CD4-positive, alpha-beta memory T cell (primary cell): ENCODE measurements at regions not wholly inside any gene's neighbourhood (a gene's known extent, or its start where the extent isn't known, plus 50 kb on each side); places are given as distances from the start of the nearest gene placed in this dataset.

Source experiments
- CTCF ChIA-PET: fragments of 350-600 bp; sonication (Branson Sonifier 250); formaldehyde crosslinking; loops from one replicate; lab custom pipeline; 2021; ENCODE audit warnings: inconsistent platforms; ENCODE audit not compliant: partially characterized antibody; lab: Charles Lee
- POLR2A ChIA-PET: fragments of 350-600 bp; sonication (Branson Sonifier 250); formaldehyde crosslinking; loops from one replicate; lab custom pipeline; 2021; ENCODE audit not compliant: partially characterized antibody; lab: Charles Lee
- DNase-seq, 5 donors: peaks; one replicate each; pipeline versions ENCODE4 v3.0.0 to v3.0.0-alpha.2; 2020 to 2022; ENCODE audit warnings: mixed read lengths in 1 of 5
- H3K27ac ChIP-seq: one replicate; pipeline ENCODE4 v1.7.0; 2013; ENCODE audit warnings: low read depth, low read length
- H3K27me3 ChIP-seq: 2 replicates; pipeline ENCODE4 v1.7.0; 2013; ENCODE audit warnings: mild to moderate bottlenecking, low read length, moderate library complexity; ENCODE audit not compliant: insufficient read depth
- H3K36me3 ChIP-seq: 2 replicates; pipeline ENCODE4 v1.7.0; 2013; ENCODE audit warnings: mild to moderate bottlenecking, low read length, moderate library complexity; ENCODE audit not compliant: insufficient read depth
- H3K4me1 ChIP-seq: 2 replicates; pipeline ENCODE4 v1.7.0; 2013; ENCODE audit warnings: mild to moderate bottlenecking, low read length, moderate library complexity; ENCODE audit not compliant: insufficient read depth
- H3K4me3 ChIP-seq, 2 donors: one replicate each; pipeline ENCODE4 v1.7.0; 2013; ENCODE audit warnings: low read length in 2 of 2, mild to moderate bottlenecking in 1 of 2
- H3K9me3 ChIP-seq, 2 donors: one replicate each; pipeline ENCODE4 v1.7.0; 2013; ENCODE audit warnings: low read length in 2 of 2, control low read depth in 1 of 2; ENCODE audit not compliant: control insufficient read depth in 1 of 2
- H3K27ac Mint-ChIP-seq, 7 donors: one replicate each; pipeline ENCODE4 v1.8.0; 2020 to 2021; ENCODE audit warnings: mixed read lengths in 7 of 7, mild to moderate bottlenecking in 6 of 7, inconsistent platforms in 3 of 7, moderate library complexity in 3 of 7
- H3K27me3 Mint-ChIP-seq, 2 donors: one replicate each; pipeline ENCODE4 v1.8.0; 2020 to 2021; ENCODE audit warnings: mixed read lengths in 2 of 2
- H3K36me3 Mint-ChIP-seq, 2 donors: one replicate each; pipeline ENCODE4 v1.8.0; 2020 to 2021; ENCODE audit warnings: mixed read lengths in 2 of 2, inconsistent platforms in 1 of 2, mild to moderate bottlenecking in 1 of 2
- H3K4me1 Mint-ChIP-seq, 4 donors: one replicate each; pipeline ENCODE4 v1.8.0; 2020 to 2021; ENCODE audit warnings: mixed read lengths in 4 of 4, mild to moderate bottlenecking in 1 of 4
- H3K4me3 Mint-ChIP-seq, 8 donors: one replicate each; pipeline ENCODE4 v1.8.0; 2020 to 2021; ENCODE audit warnings: mixed read lengths in 8 of 8, mild to moderate bottlenecking in 7 of 8, moderate library complexity in 6 of 8, inconsistent platforms in 3 of 8
- H3K9me3 Mint-ChIP-seq, 8 donors: one replicate each; pipeline ENCODE4 v1.8.0; 2020 to 2021; ENCODE audit warnings: mixed read lengths in 8 of 8, mild to moderate bottlenecking in 5 of 8, inconsistent platforms in 3 of 8, moderate library complexity in 1 of 8
- intact Hi-C: fragments of 100-400 bp; cut with micrococcal nuclease; formaldehyde crosslinking; loops from one replicate; pipeline ENCODE4 v1.15.1; 2023

DNA sequence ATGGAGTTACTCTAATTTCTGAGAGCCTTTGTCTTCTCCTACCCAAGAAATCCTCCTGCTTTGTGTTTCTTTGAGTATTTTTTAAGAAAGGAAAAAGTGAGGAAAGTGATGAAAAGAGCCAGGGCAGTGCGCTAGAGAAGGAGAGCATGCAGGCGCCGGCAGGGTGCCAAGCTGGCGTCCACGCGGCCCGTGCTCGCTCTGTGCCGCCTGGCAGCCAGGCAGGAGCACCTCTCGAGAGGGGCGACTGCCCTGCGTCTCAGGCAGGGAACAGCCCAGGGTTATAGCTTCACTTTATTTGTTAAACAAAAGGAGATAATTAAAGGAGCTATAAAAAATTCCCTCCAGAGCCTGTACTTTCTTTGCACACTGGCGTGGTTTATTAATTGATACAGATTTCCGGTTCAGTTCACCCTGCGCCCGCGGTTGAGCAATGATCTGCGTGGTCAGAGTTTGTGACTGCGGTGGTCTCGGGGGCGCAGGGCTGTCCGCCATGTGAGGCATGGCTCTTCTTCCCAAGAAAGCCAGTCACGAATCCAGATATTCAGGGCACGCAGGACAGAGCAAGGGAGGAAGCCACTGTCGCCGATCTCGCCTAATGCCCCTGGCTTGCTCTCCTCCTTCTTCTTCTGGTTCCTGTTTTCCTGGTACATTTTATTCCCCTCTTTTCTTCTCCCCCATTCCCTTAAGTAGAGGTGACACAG is 110.8 kb upstream of the PAQR3 start:
- H3K9me3 ChIP-seq, result no peaks in the 10 kb centered on the region
- CTCF ChIA-PET, result no interaction called here
- no peaks in the 10 kb centered on the region for H3K4me1 ChIP-seq
- H3K27me3 ChIP-seq, result no peaks in the 10 kb centered on the region
- Mint-ChIP-seq H3K27ac (no peak overlapping the region), H3K27me3 (peaks cover 0 to 3% of the 10 kb centered on the region in 2 donors), H3K36me3 (no peaks in the 10 kb centered on the region), H3K4me3 (no peak overlapping the region), H3K9me3 (no peaks in the 10 kb centered on the region), H3K4me1 (no peaks in the 10 kb centered on the region)
- intact Hi-C loops, result no loop called here
- POLR2A ChIA-PET, result no interaction called here
- no peaks in the 10 kb centered on the region for H3K36me3 ChIP-seq
- no peak overlapping the region for H3K4me3 ChIP-seq
- no peak overlapping the region for H3K27ac ChIP-seq
- DNase-seq, result no peak

DNA sequence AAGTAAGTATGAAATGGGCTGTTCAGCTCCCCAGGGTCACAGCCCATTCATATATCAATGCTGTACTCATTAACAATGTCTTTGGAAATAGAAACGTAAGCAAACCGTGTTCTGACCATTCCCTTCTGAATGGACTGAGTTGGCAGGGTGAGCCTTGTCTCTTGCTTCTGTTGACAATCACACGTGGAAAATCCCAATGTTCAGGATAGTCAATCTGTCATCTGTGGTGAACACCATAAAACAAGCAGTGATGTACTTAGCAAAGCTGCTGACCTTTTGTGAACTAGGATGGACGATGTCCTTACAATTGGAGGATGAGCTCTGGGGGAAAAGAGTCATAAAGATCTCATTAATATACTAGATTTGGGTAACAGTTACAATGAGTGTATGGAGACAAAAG is 109.6 kb upstream of the PAQR3 start:
- Mint-ChIP-seq H3K27me3 (peaks cover 0 to 3% of the 10 kb centered on the region in 2 donors), H3K4me1 (no peaks in the 10 kb centered on the region), H3K9me3 (no peaks in the 10 kb centered on the region), H3K36me3 (no peaks in the 10 kb centered on the region), H3K4me3 (no peak overlapping the region), H3K27ac (no peak overlapping the region)
- no peaks in the 10 kb centered on the region for H3K9me3 ChIP-seq
- no peaks in the 10 kb centered on the region for H3K4me1 ChIP-seq
- DNase-seq, result no peak
- H3K27me3 ChIP-seq, result no peaks in the 10 kb centered on the region
- no peak overlapping the region for H3K27ac ChIP-seq
- ChIA-PET CTCF (no interaction called here), POLR2A (no interaction called here)
- no peak overlapping the region for H3K4me3 ChIP-seq
- H3K36me3 ChIP-seq, result no peaks in the 10 kb centered on the region
- intact Hi-C loops, result no loop called here

DNA sequence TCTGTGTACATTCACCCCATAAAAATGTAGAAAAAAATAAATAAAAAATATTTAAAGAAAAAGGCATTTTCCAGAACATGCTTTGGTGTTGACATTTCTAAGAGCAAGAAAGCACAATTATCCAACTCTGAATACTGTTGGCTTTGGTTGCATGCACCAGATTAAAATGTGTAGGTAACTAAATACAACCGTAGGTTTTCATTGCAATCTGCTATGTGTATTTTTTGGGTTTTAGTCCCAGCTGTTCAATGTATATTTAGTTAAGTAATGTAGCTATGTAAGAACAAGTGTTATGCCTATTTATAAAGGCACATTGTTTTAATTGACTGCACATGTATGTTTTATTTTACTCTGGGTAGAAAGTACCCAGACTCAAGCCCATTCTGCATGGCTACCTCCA is 108.1 kb upstream of the PAQR3 start:
- H3K36me3 Mint-ChIP-seq, result no peaks in the 10 kb centered on the region
- CTCF ChIA-PET, result no interaction called here
- no peak overlapping the region for H3K27ac Mint-ChIP-seq
- no peaks in the 10 kb centered on the region for H3K4me1 Mint-ChIP-seq
- no peaks in the 10 kb centered on the region for H3K4me1 ChIP-seq
- no peaks in the 10 kb centered on the region for H3K27me3 ChIP-seq
- no peak overlapping the region for H3K4me3 ChIP-seq
- no peak overlapping the region for H3K4me3 Mint-ChIP-seq
- no peak for DNase-seq
- H3K27me3 Mint-ChIP-seq, result peaks cover 0 to 3% of the 10 kb centered on the region in 2 donors
- H3K36me3 ChIP-seq, result no peaks in the 10 kb centered on the region
- POLR2A ChIA-PET, result no interaction called here
- H3K9me3 Mint-ChIP-seq, result no peaks in the 10 kb centered on the region
- H3K9me3 ChIP-seq, result no peaks in the 10 kb centered on the region
- H3K27ac ChIP-seq, result no peak overlapping the region
- intact Hi-C loops, result no loop called here

DNA sequence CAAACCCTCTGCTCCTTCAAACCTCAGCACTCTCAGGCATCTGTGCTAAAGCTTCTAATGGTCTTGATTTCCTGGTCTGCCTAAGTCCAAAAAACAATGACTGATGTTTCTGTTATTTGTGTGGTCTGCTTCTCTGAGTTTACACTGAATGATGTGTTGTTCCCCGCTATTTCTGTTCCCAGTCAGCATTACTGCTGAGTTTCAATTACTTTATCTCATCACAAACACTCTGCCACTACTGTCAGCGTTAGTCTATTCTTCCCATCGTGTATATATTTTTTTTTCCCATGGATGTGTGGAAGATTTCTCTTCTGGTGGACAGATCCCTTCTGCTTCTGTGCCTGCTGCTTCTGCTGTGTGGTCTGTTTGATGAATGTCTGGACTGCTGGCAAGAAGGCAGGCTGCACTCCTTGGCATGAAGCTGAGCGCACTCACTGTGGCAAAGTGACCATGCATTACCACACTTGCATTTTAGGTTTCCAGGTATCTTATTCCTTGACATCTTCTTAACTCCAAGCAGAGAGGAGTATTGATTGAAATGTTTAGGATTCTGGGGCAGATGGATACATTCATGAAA is 106.9 kb upstream of the PAQR3 start:
- POLR2A ChIA-PET, result no interaction called here
- intact Hi-C loops, result no loop called here

GRCh38 chr4:79044141-79044659 is 105.0 kb upstream of the PAQR3 start:
- no peak for DNase-seq
- no peaks in the 10 kb centered on the region for H3K4me1 Mint-ChIP-seq
- intact Hi-C loops, result no loop called here
- H3K27ac Mint-ChIP-seq, result no peak overlapping the region
- H3K4me3 Mint-ChIP-seq, result no peak overlapping the region
- Histone ChIP-seq H3K36me3 (no peaks in the 10 kb centered on the region), H3K27ac (no peak overlapping the region), H3K27me3 (no peaks in the 10 kb centered on the region), H3K4me3 (no peak overlapping the region), H3K9me3 (no peaks in the 10 kb centered on the region), H3K4me1 (no peaks in the 10 kb centered on the region)
- H3K9me3 Mint-ChIP-seq, result peaks cover 0 to 2% (median 0%) of the 10 kb centered on the region in 8 donors
- ChIA-PET CTCF (no interaction called here), POLR2A (no interaction called here)
- peaks cover 0 to 3% of the 10 kb centered on the region in 2 donors for H3K27me3 Mint-ChIP-seq
- H3K36me3 Mint-ChIP-seq, result no peaks in the 10 kb centered on the region

More for the DNA sequence above, 106.9 kb upstream of the PAQR3 start:
- no peak overlapping the region for H3K27ac ChIP-seq
- peaks cover 0 to 3% of the 10 kb centered on the region in 2 donors for H3K27me3 Mint-ChIP-seq
- CTCF ChIA-PET, result no interaction called here
- no peaks in the 10 kb centered on the region for H3K4me1 Mint-ChIP-seq
- no peaks in the 10 kb centered on the region for H3K4me1 ChIP-seq
- no peak overlapping the region for H3K4me3 Mint-ChIP-seq
- no peaks in the 10 kb centered on the region for H3K36me3 ChIP-seq
- no peaks in the 10 kb centered on the region for H3K9me3 Mint-ChIP-seq
- H3K4me3 ChIP-seq, result no peak overlapping the region
- H3K27ac Mint-ChIP-seq, result no peak overlapping the region
- no peaks in the 10 kb centered on the region for H3K9me3 ChIP-seq
- H3K36me3 Mint-ChIP-seq, result no peaks in the 10 kb centered on the region
- no peaks in the 10 kb centered on the region for H3K27me3 ChIP-seq
- DNase-seq, result no peak

DNA sequence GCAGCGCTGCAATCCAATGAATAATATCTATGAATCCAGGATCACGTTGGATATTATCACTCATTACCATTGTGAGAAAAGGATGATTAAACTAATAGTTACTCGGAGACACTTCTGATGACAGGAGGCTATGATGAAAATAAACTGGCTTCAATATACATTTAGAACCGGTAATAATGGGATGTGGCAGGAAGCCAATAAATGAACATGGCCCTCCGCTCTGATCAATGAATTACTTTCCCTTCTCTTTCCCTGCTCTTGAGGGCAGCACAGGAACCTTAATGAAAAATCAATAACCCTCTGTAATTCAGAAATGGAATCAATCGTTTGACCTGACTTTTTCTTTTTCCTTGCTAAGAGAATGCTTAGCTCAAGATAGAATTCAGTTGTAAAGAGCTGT is 103.9 kb upstream of the PAQR3 start:
- Mint-ChIP-seq H3K4me3 (no peak overlapping the region), H3K27ac (no peak overlapping the region), H3K4me1 (no peaks in the 10 kb centered on the region), H3K27me3 (no peaks in the 10 kb centered on the region), H3K9me3 (peaks cover 0 to 2% (median 0%) of the 10 kb centered on the region in 8 donors), H3K36me3 (no peaks in the 10 kb centered on the region)
- no peak overlapping the region for H3K4me3 ChIP-seq
- no peaks in the 10 kb centered on the region for H3K27me3 ChIP-seq
- intact Hi-C loops, result no loop called here
- no peaks in the 10 kb centered on the region for H3K9me3 ChIP-seq
- no peaks in the 10 kb centered on the region for H3K4me1 ChIP-seq
- H3K36me3 ChIP-seq, result no peaks in the 10 kb centered on the region
- ChIA-PET CTCF (no interaction called here), POLR2A (no interaction called here)
- no peak for DNase-seq
- H3K27ac ChIP-seq, result no peak overlapping the region

DNA sequence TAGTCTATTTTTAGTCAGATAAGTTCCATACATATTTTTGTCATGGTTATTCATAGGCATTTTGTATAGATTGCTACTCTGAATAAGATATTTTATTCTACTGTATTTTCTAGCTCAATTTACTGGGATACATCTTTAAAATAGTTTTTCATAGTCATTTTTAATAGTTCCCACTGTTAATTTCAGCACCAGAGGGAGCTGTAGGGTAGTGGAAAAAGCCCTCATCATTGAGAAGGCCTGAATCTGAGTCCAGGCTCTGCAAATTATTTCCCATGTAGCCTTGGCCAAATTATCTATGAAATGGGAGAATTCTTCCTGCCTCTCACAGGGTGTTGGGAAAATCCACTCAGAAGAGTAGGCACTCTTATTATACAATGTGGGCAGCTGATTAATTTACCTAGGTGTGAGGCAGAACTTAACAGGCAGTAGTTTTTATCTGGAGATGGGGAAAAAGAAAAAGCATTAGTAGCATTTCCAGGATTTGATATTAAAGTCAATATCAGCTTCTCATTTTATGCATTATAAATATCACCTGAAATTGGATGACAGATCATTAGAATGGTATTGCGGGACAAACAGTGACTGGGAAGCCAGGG is 102.9 kb upstream of the PAQR3 start:
- Mint-ChIP-seq H3K27me3 (no peaks in the 10 kb centered on the region), H3K4me3 (no peak overlapping the region), H3K36me3 (no peaks in the 10 kb centered on the region), H3K9me3 (peaks cover 0 to 2% (median 0%) of the 10 kb centered on the region in 8 donors), H3K27ac (no peak overlapping the region), H3K4me1 (no peaks in the 10 kb centered on the region)
- Histone ChIP-seq H3K36me3 (no peaks in the 10 kb centered on the region), H3K27me3 (no peaks in the 10 kb centered on the region), H3K9me3 (no peaks in the 10 kb centered on the region), H3K27ac (no peak overlapping the region), H3K4me1 (no peaks in the 10 kb centered on the region), H3K4me3 (no peak overlapping the region)
- POLR2A ChIA-PET, result no interaction called here
- CTCF ChIA-PET, result no interaction called here
- intact Hi-C loops, result no loop called here
- peak in 1 of 5 donors; percentile 1 for DNase-seq
